ENCODE measurements at regions not wholly inside any gene's neighbourhood (a gene's known extent, or its start where the extent isn't known, plus 50 kb on each side); places are given as distances from the start of the nearest gene placed in this dataset.

DNA sequence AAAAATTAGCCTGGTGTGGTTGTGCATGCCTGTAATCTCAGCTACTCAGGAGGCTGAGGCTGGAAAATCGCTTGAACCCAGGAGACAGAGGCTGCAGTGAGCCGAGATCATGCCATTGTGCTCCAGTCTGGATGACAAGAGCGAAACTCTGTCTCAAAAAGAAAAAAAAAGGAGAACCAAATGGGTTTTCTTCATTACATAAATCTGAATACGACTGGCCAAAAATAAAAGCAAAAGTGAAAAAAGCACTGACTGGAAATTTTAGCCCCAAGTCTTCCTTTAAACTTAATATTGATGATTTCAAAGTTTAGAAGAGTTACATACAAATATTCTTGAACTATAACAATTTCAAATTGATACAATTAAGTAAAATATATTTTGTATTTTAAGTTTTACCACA lies 249.5 kb upstream of the STARD13 start:
- BruUV-seq (replicated peaks), result no TSS peak
- H3K4me1 ChIP-seq (ENCODE audit: control insufficient read depth, insufficient read depth, low read length), result peaks cover 6% of the 10 kb centered on the region
- FAIRE-seq (no peak), ATAC-seq (0 out of 3 replicates have a peak, but pooled peaks have one; percentile 9), DNase-seq (ENCODE audit: low read depth, low spot score) (no peak)
- peak overlapping the region; percentile 41 for H3K4me2 ChIP-seq (ENCODE audit: control insufficient read depth, insufficient read depth)
- H3K27ac ChIP-seq (ENCODE audit: control insufficient read depth, insufficient read depth), result peak overlapping the region; percentile 33; the same call in 1 of the 2 replicates
- TF ChIP-seq NFIC (IDR thresholded peaks at IDR 0.05; ENCODE audit: low read depth, low read length), result 0 out of 2 replicates have a peak, but pooled peaks have one; percentile 13
- no peak for TF ChIP-seq CREB1 (IDR thresholded peaks at IDR 0.05; ENCODE audit: low read depth)
- TF ChIP-seq SMAD1 (IDR thresholded peaks at IDR 0.05; ENCODE audit: low read depth, partially characterized antibody), result no peak
- TF ChIP-seq JUNB (IDR thresholded peaks at IDR 0.05), result no peak
- TF ChIP-seq MYB (IDR thresholded peaks at IDR 0.05; ENCODE audit: borderline replicate concordance, low read depth, low read length), result no peak
- TF ChIP-seq ATF7 (IDR thresholded peaks at IDR 0.05; ENCODE audit: low read depth), result peak; percentile 30; the same call in 1 of the 2 replicates
- ChIA-PET POLR2A (no interaction called here), SMC1A (ENCODE audit: uncharacterized antibody, unreplicated experiment) (no interaction called here), CTCF (interaction anchor here (1.2 kb wide), 1 partner anchor 47 kb away, joined by 4 read pairs; no protein-coding TSS in a partner anchor), RAD21 (ENCODE audit: unreplicated experiment) (no interaction called here)
- H4K20me1 ChIP-seq (ENCODE audit: control insufficient read depth, insufficient read depth), result no peaks in the 10 kb centered on the region
- intact Hi-C loops (cut with micrococcal nuclease; ENCODE audit: unreplicated experiment), result loop anchor here (10.0 kb wide), 1 partner anchor 470 kb away; no protein-coding TSS in a partner anchor
- no peaks in the 10 kb centered on the region for H3K79me2 ChIP-seq (ENCODE audit: control insufficient read depth, insufficient read depth, low read length)
- peak overlapping the region; percentile 42 for H2AFZ ChIP-seq (ENCODE audit: control insufficient read depth, low read depth, low read length)
- 25% methylated on average over 4 of the region's 4 CpGs for WGBS (ENCODE audit: insufficient coverage, insufficient replicate concordance, low lambda C conversion rate, missing lambda C conversion rate)
- no peak overlapping the region for H3K4me3 ChIP-seq
- no peak overlapping the region for H3K9ac ChIP-seq (ENCODE audit: control insufficient read depth, insufficient read depth, low read length)
- H3K36me3 ChIP-seq (ENCODE audit: control insufficient read depth in 2 of 2, insufficient read depth in 2 of 2, low read length in 1 of 2), result no peaks in the 10 kb centered on the region
- in situ Hi-C loops (cut with MboI), result loop anchor here (25.0 kb wide), 1 partner anchor 1098 kb away; the partner anchor contains the start of gene N4BP2L1
- H3K27me3 ChIP-seq (replicated peaks in 1 of 2; ENCODE audit: control insufficient read depth in 2 of 2, insufficient read depth in 2 of 2, low read length in 1 of 2), result no peaks in the 10 kb centered on the region
- no peaks in the 10 kb centered on the region; the same call in 2 of the 3 replicates for H3K9me3 ChIP-seq (replicated peaks; ENCODE audit: control insufficient read depth, insufficient read depth, low read length)

DNA sequence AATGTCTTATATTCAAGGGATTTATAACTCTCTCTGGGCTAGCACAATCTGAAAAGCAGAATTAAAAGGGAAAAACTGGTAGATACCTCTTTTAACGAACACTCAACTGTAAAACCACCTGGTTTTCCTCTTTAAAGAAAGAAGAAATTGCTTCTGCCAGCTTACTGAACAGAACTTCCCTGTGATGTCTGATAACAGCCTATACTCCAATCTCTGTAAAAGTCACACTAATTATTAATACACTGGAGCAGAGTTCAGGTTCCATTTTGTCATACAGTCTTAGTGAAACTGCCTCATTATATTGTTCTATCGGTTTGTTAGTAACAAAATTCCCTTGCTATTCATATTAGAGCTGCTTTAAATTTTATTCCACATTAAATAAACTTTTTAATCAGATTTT lies 251.0 kb upstream of the STARD13 start:
- H3K9ac ChIP-seq (ENCODE audit: control insufficient read depth, insufficient read depth, low read length), result no peak overlapping the region
- H2AFZ ChIP-seq (ENCODE audit: control insufficient read depth, low read depth, low read length), result peak overlapping the region; percentile 88
- H3K9me3 ChIP-seq (replicated peaks; ENCODE audit: control insufficient read depth, insufficient read depth, low read length), result no peaks in the 10 kb centered on the region; the same call in 2 of the 3 replicates
- ChIA-PET POLR2A (interaction anchor here (1.0 to 1.6 kb wide), 2 partner anchors 143 to 340 kb away, joined by 3 to 4 read pairs; no protein-coding TSS in a partner anchor), SMC1A (ENCODE audit: uncharacterized antibody, unreplicated experiment) (interaction anchor here (0.8 to 5.0 kb wide), 10 partner anchors 18 to 948 kb away, joined by 3 to 28 read pairs (median 4); no protein-coding TSS in a partner anchor), CTCF (interaction anchor here (0.7 to 1.8 kb wide), 8 partner anchors 11 to 886 kb away, joined by 3 to 5 read pairs (median 4); no protein-coding TSS in a partner anchor), RAD21 (ENCODE audit: unreplicated experiment) (interaction anchor here (0.6 to 2.6 kb wide), 7 partner anchors 186 to 390 kb away, joined by 3 to 11 read pairs (median 5); no protein-coding TSS in a partner anchor)
- 49% methylated on average over 2 of the region's 2 CpGs for WGBS (ENCODE audit: insufficient coverage, insufficient replicate concordance, low lambda C conversion rate, missing lambda C conversion rate)
- no peak for FAIRE-seq
- H3K36me3 ChIP-seq (ENCODE audit: control insufficient read depth in 2 of 2, insufficient read depth in 2 of 2, low read length in 1 of 2), result no peaks in the 10 kb centered on the region
- peak overlapping the region; percentile 77 for H3K4me2 ChIP-seq (ENCODE audit: control insufficient read depth, insufficient read depth)
- no peaks in the 10 kb centered on the region for H3K27me3 ChIP-seq (replicated peaks in 1 of 2; ENCODE audit: control insufficient read depth in 2 of 2, insufficient read depth in 2 of 2, low read length in 1 of 2)
- no peaks in the 10 kb centered on the region for H4K20me1 ChIP-seq (ENCODE audit: control insufficient read depth, insufficient read depth)
- 0 out of 2 replicates have a peak overlapping the region, but pooled peaks have one; percentile 19 for H3K4me3 ChIP-seq
- in situ Hi-C loops (cut with MboI), result loop anchor here (25.0 kb wide), 1 partner anchor 1099 kb away; the partner anchor contains the start of gene N4BP2L1
- H3K4me1 ChIP-seq (ENCODE audit: control insufficient read depth, insufficient read depth, low read length), result peaks cover 6% of the 10 kb centered on the region
- TSS peak; percentile 55 for BruUV-seq (replicated peaks)
- no peaks in the 10 kb centered on the region for H3K79me2 ChIP-seq (ENCODE audit: control insufficient read depth, insufficient read depth, low read length)
- ATAC-seq, result peak; percentile 56
- DNase-seq (ENCODE audit: low read depth, low spot score), result no peak
- intact Hi-C loops (cut with micrococcal nuclease; ENCODE audit: unreplicated experiment), result loop anchor here (10.0 kb wide), 1 partner anchor 472 kb away; no protein-coding TSS in a partner anchor
- peak overlapping the region; percentile 72 for H3K27ac ChIP-seq (ENCODE audit: control insufficient read depth, insufficient read depth)
- TF ChIP-seq SREBF1 (IDR thresholded peaks at IDR 0.05; ENCODE audit: low read length), result no peak
- no peak for TF ChIP-seq YBX1 (IDR thresholded peaks at IDR 0.05)
- no peak for TF ChIP-seq POLR2AphosphoS2 (IDR thresholded peaks at IDR 0.05; ENCODE audit: low read depth, low read length)
- no peak for TF ChIP-seq ASH2L (IDR thresholded peaks at IDR 0.05; ENCODE audit: borderline replicate concordance, low read depth)
- TF ChIP-seq, protein P1, sequence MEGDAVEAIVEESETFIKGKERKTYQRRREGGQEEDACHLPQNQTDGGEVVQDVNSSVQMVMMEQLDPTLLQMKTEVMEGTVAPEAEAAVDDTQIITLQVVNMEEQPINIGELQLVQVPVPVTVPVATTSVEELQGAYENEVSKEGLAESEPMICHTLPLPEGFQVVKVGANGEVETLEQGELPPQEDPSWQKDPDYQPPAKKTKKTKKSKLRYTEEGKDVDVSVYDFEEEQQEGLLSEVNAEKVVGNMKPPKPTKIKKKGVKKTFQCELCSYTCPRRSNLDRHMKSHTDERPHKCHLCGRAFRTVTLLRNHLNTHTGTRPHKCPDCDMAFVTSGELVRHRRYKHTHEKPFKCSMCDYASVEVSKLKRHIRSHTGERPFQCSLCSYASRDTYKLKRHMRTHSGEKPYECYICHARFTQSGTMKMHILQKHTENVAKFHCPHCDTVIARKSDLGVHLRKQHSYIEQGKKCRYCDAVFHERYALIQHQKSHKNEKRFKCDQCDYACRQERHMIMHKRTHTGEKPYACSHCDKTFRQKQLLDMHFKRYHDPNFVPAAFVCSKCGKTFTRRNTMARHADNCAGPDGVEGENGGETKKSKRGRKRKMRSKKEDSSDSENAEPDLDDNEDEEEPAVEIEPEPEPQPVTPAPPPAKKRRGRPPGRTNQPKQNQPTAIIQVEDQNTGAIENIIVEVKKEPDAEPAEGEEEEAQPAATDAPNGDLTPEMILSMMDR (IDR thresholded peaks at IDR 0.05 in 2 of 3, conservative IDR thresholded peaks at IDR 0.05 in 1 of 3; ENCODE audit: control insufficient read depth in 2 of 3, extremely low read depth in 1 of 3, insufficient read depth in 1 of 3, low read depth in 3 of 3, low read length in 3 of 3), result no peak
- TF ChIP-seq TBL1XR1 (IDR thresholded peaks at IDR 0.05; ENCODE audit: low read depth, low read length), result no peak
- no peak for TF ChIP-seq POU2F2 (IDR thresholded peaks at IDR 0.05; ENCODE audit: borderline replicate concordance, low read depth, low read length)
- no peak for TF ChIP-seq NFYA (IDR thresholded peaks at IDR 0.05; ENCODE audit: borderline replicate concordance, low read depth, low read length)
- TF ChIP-seq, protein P2, sequence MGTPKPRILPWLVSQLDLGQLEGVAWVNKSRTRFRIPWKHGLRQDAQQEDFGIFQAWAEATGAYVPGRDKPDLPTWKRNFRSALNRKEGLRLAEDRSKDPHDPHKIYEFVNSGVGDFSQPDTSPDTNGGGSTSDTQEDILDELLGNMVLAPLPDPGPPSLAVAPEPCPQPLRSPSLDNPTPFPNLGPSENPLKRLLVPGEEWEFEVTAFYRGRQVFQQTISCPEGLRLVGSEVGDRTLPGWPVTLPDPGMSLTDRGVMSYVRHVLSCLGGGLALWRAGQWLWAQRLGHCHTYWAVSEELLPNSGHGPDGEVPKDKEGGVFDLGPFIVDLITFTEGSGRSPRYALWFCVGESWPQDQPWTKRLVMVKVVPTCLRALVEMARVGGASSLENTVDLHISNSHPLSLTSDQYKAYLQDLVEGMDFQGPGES (IDR thresholded peaks at IDR 0.05), result no peak
- TF ChIP-seq ESRRA (IDR thresholded peaks at IDR 0.05; ENCODE audit: low read length), result no peak

All from GM12878 (cell line).